GM08714 (cell line): ENCODE measurements at regions not wholly inside any gene's neighbourhood (a gene's known extent, or its start where the extent isn't known, plus 50 kb on each side); places are given as distances from the start of the nearest gene placed in this dataset.

ENCODE experiments used
- H3K4me3 ChIP-seq: fragments of 200-500 bp; sonication (Bioruptor generic); 2 replicates; pipeline ENCODE4 v1.5.1; 2014; ENCODE audit warnings: mild to moderate bottlenecking, low read length, inconsistent platforms
- ZNF274 ChIP-seq: IDR thresholded peaks from 2 replicates; pipeline ENCODE4 v1.6.1; 2012; ENCODE audit warnings: mild to moderate bottlenecking, low read depth, low read length

DNA sequence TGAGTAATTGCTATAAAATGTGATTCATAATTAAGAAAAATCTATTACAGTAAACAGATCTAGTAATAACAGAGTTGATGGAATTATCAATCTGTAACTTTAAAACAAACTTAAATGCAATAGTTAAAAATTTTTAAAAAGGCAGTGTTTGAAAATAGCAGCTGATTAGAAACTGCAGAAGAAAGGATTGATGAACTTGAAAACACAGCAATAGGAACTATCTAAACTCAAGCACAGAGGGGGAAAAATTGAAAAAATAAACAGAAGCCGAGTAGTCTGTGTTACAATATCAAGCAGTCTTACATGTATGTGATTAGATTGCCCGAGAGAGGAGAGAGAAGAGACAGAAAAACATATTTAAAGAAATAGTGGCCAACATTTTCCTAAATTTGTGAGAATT lies 569.0 kb upstream of the B3GALT2 start:
- TF ChIP-seq ZNF274, result no peak
- no peak overlapping the region for H3K4me3 ChIP-seq

DNA sequence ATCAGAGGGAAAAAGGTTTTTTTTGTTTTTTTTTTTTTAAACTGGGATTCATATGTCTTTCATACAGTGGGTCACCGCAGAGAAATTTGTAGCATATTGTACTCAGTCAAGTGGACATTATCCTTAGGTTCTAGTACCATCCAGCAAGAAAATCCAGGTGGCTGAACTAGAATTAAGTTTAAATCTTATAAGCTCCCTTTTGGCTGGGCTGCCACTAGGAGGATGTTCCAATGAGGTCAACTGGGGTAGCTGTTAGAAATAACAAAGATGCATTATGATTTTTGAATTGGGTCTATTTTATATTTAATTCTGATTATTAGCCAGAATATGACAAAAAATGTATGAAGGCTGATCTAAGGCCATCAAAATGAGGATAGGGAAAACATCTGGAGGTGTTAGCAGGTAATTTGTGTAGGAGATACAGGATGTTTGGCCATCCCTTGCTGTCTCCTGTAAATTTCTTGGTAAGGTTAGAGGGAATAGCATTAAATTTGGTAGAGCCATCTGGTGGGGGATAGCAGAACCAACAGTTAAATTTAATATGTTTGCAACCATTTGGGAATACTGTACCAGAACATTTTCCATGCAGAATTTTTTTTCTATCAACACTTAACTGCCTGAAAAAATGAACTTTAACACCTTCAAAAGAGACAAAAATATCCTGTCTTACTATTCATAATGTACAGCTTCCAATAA lies 568.5 kb upstream of the B3GALT2 start:
- no peak overlapping the region for H3K4me3 ChIP-seq
- no peak for TF ChIP-seq ZNF274

DNA sequence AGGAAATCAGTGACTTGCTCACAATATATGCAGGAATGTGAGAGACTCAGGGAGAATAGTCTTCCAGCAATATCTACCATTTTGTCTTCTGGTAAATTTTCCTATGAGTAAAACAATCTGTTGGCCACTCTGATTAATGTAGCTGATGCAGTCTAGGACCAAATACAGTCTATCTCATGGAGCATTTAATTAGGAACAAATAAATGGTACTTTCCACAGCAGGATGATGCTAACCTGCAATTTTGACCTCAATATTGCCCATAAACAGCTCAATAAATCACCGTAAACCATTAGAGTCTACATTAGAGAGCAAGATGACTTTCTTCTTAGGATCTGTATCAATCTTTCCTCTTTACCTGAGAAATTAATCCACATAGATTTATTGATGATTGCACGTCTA lies 567.7 kb upstream of the B3GALT2 start:
- no peak overlapping the region for H3K4me3 ChIP-seq
- TF ChIP-seq ZNF274, result no peak

DNA sequence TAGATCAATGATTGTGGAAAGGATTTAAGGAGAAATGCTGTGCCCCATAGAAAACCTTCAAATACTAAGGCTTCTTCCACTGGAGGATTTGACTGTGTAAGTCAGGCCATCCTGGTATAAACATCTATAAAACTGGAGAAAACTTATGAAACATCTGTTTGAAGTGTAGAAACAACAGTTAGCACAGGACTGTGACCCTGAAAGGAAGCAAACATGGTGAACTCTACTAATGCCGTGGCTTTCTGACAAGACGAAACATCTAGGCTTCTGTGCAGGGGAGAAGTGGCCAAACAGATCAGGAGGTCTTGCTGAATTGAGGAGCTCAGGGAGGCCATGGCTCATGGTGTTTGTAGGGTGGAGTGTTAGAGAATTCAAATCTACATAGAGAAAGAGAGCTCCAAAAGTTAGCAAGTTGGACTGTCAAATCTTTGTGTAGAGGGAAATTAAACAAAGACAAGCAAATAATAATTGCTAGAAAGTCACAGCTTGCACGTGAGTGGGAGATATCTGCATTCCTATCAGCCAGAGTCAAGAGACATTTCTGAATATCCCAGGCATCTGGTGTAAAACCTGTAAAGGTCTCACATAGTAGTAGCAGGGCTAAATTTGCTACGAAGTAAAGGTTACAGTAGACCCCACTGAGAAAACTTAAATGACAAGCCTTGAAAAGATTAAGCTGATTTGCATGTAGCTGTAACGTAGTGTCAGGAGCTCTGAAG lies 566.8 kb upstream of the B3GALT2 start:
- no peak overlapping the region for H3K4me3 ChIP-seq
- TF ChIP-seq ZNF274, result no peak

DNA sequence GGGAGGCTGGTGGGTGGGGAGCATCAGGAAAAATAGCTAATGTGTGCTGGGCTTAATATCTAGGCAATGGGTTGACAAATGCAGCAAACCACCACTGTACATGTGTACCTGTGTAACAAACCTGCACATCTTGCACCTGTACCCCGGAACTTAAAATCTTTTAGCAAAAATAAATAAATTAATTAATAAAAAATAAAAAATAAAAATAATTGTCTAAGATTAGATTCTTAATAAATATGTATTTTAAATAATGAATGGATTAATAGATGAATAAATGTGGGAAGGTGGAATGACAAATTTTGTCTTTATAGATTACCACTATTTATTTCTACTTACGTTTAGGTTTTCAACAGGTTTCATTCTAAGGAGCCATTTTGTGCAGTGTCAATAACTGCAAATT lies 563.5 kb upstream of the B3GALT2 start:
- TF ChIP-seq ZNF274, result no peak
- H3K4me3 ChIP-seq, result no peak overlapping the region

DNA sequence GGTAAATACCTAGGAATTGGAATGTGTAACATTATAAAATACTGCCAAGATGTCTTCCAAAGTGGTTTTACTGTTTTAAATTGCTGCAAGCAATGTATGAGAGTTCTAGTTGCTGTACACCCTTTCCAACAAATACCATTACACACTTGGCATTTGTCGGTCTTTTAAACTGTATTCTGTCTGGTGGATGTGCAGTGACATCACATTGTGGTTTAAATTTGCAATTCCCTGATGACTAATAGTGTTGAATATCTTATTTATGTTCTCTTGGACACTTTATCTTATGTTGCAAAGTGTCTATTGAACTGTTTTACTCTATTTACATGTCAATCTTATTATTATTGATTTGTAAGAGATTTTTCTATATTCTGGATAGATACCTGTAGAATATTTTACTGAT lies 561.2 kb upstream of the B3GALT2 start:
- H3K4me3 ChIP-seq, result no peak overlapping the region
- TF ChIP-seq ZNF274, result no peak

DNA sequence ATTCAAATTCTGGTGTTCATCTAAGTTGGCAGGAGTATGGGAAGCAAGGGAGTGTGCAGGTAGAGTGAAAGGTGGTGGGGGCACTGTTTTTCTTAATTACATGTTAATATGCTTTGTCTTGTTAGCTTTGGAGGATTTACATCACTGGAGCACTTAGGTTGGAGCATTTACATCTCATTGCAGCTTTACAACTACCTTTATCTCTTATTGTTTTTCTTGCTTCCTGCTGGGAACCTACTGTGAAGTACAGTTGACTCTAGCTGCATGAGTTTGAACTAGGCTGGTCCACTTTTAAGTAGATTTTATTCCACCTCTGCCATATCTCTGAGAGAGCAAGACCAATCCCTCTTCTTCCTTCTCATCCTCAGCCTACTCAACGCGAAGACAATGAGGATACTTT lies 554.8 kb upstream of the B3GALT2 start:
- TF ChIP-seq ZNF274, result no peak
- H3K4me3 ChIP-seq, result no peak overlapping the region

DNA sequence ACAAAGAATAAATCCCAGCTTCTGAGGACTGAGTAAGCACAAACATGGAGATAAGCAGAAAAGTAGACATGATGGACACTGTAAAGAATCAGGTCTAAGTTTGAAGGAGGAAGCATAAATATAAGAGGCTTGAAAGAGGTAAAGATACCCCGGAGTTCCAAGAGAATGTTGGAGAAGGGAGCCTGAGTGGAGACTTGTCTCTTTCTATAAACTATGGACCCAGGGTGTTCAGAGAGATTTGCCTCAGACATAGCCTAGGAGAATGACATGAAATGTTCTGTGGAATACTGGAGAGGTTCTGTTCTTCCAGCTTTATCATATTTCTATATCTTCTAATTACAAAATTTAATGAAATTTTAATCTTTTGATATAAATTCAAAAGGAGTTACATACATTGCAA lies 554.3 kb upstream of the B3GALT2 start:
- TF ChIP-seq ZNF274, result no peak
- no peak overlapping the region for H3K4me3 ChIP-seq

DNA sequence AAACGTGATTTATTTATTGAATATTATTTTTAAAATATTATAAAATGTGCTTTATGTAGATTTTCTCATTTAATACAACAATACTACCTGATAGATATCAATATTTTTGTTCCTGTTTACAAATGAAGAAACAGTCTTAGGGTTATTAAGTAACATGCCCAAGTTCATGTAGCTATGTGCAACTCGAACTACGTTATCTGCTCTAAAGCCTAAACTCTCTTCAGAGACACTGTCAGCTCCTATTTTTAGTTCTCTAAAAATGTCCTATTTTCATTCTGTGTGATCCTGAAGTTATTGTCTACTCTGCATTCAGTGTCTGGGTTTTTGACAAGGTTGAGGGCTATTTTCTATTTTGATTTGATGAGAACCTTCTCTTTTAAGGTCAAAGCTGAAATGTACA lies 550.1 kb upstream of the B3GALT2 start:
- no peak for TF ChIP-seq ZNF274
- H3K4me3 ChIP-seq, result no peak overlapping the region

DNA sequence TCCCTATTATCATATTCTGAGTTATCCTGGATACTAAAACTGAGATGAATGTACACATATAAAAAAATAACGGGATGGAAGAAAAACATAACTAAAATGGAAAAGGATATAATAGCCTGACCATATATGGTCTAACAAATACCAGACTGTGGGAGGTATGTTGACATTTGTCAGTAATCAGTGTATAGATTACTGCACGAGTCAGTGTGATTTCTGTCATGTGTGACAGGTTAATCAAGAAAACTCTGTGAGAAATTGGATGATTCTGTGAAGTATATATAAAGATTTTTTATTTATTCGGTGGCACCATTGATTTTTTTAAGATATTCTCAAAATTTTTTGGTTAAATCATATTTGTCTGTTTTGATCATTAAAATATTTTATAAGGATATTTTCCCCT lies 547.3 kb upstream of the B3GALT2 start:
- H3K4me3 ChIP-seq, result no peak overlapping the region
- TF ChIP-seq ZNF274, result no peak

DNA sequence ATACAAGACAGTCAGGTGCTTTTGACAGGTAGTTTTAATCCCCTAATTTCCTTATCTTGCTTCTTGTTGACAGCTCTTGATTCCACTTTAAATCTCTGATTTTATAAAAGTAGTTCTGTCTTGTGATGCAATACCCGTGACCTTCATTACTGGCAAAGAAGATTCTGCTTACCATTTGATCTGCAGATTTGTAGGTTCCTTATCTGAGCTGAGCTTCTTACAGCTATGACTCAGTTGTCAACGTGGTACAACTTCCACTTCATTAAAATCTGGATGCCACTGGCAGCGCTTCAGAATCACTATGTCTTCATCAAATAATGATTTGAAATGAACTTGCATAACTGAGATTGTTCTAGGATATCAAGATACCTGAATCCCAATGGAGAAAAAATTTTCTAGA lies 543.6 kb upstream of the B3GALT2 start:
- TF ChIP-seq ZNF274, result no peak
- no peak overlapping the region for H3K4me3 ChIP-seq

DNA sequence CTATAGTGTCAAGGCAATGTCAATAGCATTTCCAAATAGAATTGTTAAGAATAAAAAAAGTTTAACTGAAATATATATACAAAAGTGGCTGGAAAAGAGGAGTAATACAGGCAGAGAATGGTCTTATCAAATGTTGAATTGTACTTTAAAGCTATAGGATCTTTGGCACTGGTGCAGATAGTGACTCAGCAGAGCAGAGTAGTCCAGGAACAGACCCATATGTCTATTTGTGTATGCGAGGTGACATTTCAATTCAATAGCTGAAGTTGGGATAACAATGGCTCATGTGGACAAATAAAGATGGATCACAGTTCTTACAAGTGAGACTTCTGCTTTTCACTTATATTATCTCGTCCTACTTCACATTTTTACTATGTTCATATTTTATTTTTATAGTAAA lies 543.0 kb upstream of the B3GALT2 start:
- H3K4me3 ChIP-seq, result no peak overlapping the region
- no peak for TF ChIP-seq ZNF274

DNA sequence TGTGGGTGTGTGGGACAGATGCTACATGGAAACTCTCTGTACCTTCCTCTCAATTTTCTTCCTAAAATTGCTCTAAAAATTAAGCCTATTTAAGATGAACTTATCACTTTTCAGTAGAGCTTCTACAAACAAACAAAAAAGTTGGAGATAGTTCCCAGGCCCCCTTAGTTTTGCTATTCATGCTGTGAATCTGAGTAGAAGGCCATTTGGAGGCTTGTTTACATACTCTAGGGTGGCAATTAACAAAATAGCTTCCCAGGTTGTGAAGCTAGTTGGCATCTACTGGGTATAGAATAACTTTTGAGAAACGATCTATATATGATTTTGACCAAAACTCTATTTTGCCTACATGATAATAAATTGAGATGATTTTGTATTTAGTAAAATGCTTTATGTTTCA lies 541.4 kb upstream of the B3GALT2 start:
- no peak overlapping the region for H3K4me3 ChIP-seq
- no peak for TF ChIP-seq ZNF274

DNA sequence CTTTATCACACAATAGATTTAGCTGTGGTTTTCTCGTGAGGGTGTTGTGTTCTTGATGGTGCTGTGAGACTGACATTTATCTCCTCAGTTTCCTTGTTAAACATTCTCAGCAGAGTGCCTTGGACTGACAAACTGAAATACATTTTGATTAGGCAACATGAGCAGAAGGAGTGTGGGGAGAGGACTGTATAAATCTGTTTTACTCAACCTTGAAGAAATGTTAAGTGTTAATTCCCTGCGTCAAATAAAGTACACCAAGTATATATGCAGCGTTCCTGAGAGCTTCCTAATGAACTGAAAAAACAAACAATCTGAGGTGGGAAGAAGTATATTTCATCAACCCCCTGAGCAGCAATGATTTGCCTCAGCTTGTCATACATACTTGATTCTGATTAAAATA lies 540.3 kb upstream of the B3GALT2 start:
- no peak overlapping the region for H3K4me3 ChIP-seq
- TF ChIP-seq ZNF274, result no peak

DNA sequence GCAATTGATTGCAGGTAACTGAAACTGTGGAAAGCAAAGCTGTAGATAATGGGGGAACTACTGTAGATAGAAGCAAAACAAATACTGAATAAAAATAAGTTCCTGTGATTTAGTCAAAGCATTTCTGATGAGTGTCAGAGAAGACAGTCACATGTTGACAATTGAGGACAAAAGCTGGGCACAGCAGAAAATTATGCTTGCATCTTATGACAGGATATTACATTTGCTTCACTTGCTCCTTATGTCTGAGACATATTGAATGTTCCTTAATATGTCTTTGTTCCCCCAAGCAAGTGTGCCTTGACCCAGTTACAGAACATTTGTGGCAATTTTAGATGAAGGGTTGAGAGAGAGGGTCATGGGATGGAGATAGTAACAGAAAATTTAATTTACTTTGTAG lies 526.0 kb upstream of the B3GALT2 start:
- H3K4me3 ChIP-seq, result no peak overlapping the region
- no peak for TF ChIP-seq ZNF274

DNA sequence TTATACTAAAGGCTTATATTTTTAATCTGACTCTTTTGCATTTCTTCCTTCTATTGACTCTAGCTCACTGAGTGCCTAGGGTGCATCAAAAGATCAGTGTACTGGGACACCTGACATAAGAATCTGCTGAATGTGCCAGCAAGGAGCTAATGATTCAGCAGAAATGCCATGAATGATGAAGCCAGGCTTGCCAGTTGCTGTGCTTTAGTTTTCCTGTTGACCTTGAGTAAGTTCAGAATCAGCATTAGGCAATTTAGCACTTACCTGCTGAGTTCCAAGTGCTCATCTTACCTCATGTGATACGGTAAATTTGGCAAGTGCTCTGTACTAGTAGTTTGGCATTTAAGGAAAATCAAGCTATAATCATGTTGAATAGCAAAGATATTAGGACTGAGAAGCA lies 523.2 kb upstream of the B3GALT2 start:
- no peak for TF ChIP-seq ZNF274
- no peak overlapping the region for H3K4me3 ChIP-seq
